OCI-LY7 (cell line): ENCODE measurements at regions not wholly inside any gene's neighbourhood (a gene's known extent, or its start where the extent isn't known, plus 50 kb on each side); places are given as distances from the start of the nearest gene placed in this dataset.

Experiments used
- EZH2phosphoT487 ChIP-seq: fragments of 200-600 bp; sonication (generic); IDR thresholded peaks from 2 replicates; pipeline ENCODE4 v1.6.1; 2018; ENCODE audit warnings: low read depth, borderline replicate concordance, mild to moderate bottlenecking, mixed run types, antibody characterized with exemption, low read length, moderate library complexity, mixed read lengths
- TF ChIP-seq, protein P1 (sequence below): fragments of 200-600 bp; sonication (generic); conservative IDR thresholded peaks from 2 replicates; pipeline ENCODE4 v1.5.1; 2014; ENCODE audit warnings: mild to moderate bottlenecking, antibody characterized with exemption, low read length, moderate library complexity, mixed read lengths

DNA sequence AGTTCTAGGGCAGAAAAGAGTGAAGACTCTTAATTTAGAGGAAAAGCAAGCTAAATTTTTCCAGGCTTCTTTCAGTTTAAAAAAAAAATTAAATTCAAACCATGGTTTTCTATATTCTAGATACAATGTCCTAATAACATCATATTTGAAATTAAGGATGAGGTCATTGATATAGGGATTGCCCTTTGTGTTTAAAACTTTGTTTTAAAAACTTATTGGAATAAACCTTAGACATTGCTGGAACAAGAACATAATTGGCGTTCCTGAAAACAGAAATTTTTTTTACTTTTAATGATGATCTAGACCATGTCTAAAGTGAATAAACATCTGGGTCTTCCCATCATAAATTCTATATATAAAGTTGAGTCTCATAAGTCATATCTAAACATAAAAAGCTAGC, 859.4 kb upstream of the CHORDC1 start:
- TF ChIP-seq, protein P1, sequence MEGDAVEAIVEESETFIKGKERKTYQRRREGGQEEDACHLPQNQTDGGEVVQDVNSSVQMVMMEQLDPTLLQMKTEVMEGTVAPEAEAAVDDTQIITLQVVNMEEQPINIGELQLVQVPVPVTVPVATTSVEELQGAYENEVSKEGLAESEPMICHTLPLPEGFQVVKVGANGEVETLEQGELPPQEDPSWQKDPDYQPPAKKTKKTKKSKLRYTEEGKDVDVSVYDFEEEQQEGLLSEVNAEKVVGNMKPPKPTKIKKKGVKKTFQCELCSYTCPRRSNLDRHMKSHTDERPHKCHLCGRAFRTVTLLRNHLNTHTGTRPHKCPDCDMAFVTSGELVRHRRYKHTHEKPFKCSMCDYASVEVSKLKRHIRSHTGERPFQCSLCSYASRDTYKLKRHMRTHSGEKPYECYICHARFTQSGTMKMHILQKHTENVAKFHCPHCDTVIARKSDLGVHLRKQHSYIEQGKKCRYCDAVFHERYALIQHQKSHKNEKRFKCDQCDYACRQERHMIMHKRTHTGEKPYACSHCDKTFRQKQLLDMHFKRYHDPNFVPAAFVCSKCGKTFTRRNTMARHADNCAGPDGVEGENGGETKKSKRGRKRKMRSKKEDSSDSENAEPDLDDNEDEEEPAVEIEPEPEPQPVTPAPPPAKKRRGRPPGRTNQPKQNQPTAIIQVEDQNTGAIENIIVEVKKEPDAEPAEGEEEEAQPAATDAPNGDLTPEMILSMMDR, result no peak
- TF ChIP-seq EZH2phosphoT487, result no peak
